ENCODE measurements at regions not wholly inside any gene's neighbourhood (a gene's known extent, or its start where the extent isn't known, plus 50 kb on each side); places are given as distances from the start of the nearest gene placed in this dataset.

DNA sequence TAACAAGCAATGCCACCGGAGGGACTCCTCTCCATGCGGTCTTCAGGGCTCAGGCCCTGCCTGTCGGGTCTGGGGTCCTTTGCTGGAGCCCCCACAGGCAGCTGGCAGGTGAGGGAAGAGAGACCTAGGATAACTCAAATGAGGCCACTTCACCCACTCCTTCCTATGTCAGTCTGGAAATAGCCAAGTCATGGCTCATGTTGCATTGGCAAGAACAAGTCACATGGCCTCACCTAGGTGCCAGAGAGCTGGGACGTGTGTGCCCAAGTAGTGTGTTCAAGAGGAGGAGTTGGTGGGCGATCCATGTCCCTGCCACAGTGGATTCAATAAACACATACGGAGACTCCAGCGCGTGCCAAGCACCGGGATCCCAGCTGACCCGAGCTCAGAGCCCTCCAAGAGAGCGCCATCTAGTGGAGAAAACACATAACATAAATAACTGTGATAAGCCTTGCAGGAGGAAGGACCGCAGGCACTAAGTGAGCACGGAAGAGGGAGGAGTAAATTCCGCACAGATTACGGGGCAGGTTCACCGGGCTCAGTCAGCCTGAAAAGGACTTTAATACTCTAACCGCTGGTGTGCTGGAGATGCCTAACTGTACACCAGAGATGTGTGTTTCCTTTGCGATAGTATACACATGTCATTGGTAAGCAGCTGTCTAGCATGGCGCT lies 580.8 kb downstream of the CCDC171 start:
- peak; percentile 47 for DNase-seq (ENCODE audit: low spot score)

DNA sequence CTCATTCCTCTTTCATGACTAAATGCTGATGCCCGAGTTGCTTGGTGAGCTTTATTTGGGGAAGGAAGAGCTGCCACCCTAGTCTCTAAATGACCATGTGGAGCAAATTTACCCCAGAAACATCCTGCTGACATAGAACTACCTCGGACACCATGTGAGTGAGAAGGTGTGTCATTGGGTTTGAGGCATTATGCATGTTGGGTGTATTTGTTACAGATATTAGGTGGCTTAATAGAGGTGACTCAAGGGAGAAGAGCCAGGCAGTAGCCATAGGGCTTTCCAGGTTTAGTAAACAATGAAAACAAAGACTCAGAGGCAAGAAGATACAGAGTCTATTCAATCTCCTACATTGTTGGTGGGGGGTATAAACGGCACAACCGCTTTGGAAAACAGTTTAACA lies 581.5 kb downstream of the CCDC171 start:
- DNase-seq (ENCODE audit: low spot score) = no peak

DNA sequence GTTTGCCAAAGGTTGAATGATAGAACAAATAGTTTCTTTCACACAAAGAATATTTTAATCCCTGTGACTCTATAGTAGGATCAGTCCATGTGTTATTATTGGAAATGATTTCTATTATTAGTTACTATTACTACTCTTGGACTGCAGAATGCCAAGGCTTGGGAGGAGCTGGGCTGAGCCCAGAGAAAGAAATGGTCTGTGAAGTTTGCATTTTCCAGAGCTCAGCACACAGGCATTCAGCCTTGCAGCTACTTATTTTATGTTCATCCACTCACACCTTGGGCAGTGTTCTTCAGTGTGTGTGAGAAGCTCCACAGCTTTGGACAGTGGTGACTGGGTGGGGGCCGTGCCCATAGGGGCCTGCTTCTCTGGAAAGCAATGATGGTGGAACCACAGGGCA lies 583.1 kb downstream of the CCDC171 start:
- DNase-seq (ENCODE audit: low spot score) = no peak

DNA sequence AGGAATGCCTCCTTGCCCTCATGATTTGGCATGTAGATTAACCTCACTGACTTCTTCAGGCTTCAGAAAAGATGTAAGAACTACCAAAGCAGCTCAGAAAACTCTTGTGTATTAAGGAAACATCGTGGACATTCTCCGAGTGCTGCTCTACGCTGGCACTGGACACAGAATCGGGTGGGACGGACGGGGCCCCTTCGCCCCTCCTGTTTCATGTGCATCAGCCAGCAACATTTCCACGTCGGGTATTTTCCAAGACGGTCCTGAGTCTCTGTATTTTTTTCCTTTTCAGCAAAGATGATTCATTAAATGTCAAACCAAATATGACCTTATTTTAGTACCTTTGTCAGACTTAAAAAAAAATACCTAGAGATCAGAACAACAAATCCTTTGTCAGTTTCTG lies 583.6 kb downstream of the CCDC171 start:
- DNase-seq (ENCODE audit: low spot score) = no peak

DNA sequence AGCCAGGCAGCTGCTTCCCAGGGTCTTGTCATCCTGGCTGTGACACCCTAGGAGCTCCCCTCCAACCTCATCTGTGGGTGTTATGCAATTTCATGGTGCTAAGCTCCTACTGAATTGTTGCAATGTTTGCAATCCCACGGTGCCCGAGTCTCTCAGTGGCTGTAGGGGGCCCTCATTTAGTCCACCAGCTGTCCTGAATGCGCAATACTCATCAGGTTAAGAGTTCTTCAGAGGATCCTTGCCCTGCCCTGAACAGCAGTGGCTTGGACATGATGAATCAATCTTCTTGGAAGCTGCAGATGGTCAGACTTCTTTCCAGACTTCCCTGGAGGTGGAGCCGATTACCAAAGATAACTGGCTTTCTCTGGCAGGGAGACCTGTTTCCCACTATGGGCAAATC lies 584.1 kb downstream of the CCDC171 start:
- DNase-seq (ENCODE audit: low spot score) = no peak

DNA sequence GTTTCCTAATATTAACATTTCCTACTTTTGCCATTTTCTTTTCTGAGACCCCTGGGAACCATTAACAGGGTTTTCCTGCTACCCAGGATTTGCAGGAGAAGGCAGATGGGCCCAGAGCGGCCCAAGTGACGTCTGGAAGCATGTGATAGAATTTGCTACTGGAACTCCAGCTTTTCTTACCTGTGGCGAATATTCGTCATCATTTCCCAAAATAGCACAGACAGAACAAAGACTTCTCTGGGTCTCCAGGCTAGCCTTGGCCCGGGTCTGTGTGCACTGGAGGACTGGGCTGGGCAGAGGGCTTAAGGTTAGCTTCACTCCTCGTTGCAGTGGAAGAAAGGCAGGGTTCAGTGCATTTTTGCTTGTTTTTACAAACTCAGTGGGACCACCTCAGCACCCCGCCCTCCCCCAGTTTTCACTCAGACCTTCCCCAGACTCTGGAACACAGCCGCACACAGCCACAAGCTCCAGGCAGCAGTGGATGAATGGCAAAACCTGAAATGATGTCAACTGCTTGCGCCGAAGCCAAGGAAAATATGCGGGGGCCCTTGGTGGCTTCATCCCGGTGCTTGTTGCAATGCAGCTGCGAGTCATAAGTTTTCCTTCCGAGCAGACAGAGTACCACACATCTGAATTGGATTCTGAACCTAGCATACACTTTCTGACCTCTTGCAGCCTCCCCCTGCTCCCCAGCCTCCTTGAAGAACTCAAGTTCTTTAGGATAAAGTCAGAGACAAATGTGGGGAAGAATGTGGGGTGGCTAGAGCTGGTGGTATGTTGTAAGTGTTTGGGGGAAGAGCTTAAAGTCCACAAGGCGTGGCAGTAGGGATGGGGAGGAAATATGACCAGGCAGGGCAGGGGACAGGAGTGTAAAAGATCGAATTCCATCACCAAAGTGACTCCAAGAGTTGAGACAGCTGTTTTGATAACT lies 586.0 kb downstream of the CCDC171 start:
- no peak for DNase-seq (ENCODE audit: low spot score)

DNA sequence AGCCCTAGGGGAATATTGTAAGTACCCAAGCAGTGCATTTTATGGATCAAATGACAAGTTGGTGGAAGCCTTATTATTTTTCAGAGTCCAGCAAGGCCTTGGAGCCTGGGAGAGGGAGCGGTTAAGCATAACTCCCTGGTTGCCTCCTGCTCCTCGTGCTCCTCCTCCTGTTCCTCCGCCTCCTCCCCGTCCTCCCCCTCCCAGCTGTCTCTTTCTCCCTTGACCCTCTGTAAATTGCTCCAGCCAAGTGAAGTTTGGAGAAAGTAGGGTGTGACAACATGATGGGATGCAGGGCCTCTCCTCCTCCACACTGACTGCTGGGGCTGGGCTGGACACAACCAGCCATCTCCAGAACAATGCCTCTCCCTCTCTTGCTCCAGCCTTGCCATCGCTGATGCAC lies 586.9 kb downstream of the CCDC171 start:
- no peak for DNase-seq (ENCODE audit: low spot score)

DNA sequence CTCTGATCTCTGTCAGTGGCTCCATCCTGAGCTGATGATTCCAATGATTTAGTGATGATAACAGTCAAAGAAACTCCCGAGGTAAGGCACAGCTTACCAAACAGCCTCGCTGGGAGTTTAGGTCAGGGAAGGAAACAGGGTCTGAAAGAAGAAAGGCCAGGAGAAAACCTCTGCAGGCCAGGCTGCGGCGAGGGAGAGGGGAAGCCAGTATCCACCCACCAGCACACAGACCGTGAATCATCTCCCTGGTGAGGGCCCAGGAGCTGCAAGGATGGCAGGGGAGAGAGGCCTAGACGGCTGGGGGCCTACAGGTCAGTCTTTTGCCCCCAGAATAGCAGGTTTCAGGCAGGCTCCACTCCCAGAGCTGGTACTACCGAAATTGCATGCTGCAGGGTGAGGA lies 590.5 kb downstream of the CCDC171 start:
- DNase-seq (ENCODE audit: low spot score) = no peak

DNA sequence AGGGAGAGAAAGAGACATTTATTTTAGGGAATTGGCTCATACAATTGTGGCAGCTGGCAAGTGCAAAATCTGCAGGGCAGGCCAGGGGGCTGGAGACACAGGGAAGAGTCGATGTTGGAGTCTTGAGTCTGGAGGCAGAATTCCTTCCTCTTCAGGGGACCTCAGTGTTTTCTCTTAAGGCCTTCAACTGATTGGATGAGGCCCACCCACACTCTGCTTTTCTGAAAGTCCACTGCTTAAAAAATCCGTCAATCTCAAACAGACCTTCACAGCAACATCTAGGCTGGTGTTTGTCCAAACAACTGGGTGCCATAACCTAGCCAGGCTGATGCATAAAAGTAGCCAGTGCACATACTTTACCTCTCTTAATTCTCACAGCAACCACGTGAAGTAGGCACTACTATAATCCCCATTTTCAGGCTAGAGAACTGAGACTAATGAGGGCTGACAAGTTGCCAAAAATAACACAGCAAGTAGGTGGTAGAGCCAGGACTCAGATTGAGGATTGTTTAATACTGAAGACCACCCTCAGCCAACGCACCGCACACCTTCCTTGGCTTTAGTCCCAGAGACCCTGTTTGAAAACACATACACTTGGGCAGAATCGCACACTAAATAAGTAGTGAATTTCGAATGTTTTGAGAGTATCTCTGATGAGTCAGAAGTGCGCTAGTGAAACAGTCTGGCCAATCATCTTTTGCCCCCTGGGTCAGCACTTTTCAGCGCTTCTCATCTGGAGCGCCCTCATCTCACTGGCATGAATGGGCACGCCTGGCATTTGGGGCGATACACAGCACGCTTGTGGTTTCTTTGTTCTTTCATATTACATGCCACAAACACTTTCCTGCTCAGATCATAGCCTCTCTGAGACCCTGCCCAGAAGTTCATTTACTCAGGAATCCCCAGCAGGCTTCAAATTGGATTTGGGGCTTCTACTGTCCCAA lies 591.4 kb downstream of the CCDC171 start:
- DNase-seq (ENCODE audit: low spot score) = no peak

DNA sequence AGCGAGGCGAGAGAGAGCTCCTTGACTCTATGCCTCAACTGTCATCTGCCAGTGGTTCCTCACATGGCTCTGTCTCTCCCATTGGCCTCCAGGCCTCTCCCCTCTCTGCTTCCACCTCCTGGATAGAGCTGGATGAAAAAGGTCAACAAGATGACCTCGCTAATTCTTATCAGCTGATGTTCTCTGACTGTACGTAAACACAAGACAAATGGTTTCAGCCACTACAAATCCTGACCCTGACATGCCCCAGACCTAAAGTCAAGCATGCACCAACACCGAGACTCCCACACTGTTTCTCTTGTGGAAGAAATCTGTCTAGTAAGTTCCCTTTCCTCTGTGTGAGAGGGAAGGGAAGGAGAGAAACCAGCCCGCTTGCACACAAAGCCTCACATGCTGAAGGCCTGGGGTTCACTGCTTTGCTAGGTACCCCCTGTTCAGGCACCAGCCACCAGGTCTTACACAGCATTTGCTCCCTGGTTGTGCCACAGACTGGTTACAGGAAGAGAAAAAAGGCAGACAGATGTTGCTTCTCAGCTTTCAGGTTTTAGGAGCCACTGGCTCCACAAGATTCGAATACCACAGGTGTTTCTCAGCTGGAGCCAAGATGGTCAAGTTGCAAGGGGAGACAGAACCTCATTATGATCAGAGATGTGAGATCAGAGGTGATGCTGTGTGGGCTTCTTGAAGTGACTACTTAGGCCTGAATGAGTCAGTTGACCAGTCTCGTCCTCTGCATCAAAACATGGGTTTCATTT lies 592.5 kb downstream of the CCDC171 start:
- DNase-seq (ENCODE audit: low spot score) = no peak

DNA sequence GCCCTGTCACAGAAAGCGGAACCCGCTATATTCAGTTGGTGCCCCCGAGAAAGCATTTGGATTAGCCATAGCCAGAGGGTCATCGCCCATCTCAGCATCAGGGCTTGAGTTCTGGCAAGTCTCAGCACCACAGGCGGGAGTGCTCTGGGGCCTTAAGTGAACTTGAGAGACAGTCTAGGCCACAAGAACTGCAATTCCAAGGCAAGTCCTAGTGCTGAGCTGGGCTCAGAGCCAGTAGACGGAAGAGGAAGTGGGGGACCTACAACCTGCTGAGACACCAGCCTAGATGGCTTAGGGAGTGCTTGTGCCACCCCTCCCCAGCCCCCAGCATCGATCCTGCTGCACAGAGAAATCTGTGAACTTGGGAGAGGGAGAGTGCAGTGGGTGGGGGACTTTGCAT lies 594.9 kb downstream of the CCDC171 start:
- no peak for DNase-seq (ENCODE audit: low spot score)

DNA sequence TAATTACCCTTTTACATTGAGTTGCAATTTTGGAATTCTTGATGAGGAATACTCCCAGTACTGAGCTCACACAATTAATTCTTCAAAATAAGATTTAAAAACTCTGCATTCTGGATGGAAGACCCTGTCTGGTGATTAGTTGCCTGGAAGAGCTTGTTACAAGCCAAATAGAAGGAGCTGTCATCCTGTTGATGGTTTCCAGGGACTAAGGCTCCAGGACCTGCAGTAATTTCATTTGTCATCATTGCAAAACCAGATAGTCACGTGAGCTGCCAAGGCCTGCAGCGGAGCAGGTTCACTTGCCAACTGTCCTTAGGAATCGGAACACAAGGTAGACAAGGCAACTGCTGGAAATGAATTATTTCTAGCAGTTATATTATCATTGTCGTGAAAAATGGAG lies 597.7 kb downstream of the CCDC171 start:
- no peak for DNase-seq (ENCODE audit: low spot score)

DNA sequence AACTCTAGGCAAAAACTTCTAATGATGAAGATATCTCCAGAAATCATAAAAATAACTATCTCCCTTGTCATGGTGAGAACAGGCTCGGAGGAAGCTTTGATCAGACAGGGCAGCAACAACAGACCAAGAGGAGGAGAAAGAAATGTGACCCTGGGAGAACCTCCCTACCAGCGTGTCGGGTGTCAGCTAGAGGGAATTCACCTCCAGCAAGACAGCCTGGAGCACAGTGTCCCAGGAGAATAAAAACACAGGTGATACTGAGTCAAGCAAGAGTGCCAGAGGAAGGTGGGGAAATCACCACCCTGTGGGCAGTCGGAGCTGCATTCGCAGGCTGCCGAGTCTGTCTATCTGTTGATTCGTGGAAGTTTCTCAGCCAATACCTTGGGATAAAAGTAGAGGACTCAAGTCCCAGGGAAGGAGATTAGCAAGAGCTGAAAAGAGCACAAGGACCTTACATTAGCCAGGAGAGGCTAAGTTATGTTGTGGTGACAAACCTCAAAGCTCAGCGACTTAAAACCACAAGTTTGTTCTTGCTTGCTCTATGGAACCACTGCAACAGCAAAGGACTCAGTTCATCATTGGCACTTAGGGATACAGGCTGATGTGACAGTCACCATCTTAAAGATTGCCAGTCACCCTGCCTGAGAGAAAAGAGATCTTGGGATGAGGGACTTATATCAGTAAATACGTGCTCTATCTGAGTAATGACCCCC lies 598.3 kb downstream of the CCDC171 start:
- DNase-seq (ENCODE audit: low spot score) = no peak

DNA sequence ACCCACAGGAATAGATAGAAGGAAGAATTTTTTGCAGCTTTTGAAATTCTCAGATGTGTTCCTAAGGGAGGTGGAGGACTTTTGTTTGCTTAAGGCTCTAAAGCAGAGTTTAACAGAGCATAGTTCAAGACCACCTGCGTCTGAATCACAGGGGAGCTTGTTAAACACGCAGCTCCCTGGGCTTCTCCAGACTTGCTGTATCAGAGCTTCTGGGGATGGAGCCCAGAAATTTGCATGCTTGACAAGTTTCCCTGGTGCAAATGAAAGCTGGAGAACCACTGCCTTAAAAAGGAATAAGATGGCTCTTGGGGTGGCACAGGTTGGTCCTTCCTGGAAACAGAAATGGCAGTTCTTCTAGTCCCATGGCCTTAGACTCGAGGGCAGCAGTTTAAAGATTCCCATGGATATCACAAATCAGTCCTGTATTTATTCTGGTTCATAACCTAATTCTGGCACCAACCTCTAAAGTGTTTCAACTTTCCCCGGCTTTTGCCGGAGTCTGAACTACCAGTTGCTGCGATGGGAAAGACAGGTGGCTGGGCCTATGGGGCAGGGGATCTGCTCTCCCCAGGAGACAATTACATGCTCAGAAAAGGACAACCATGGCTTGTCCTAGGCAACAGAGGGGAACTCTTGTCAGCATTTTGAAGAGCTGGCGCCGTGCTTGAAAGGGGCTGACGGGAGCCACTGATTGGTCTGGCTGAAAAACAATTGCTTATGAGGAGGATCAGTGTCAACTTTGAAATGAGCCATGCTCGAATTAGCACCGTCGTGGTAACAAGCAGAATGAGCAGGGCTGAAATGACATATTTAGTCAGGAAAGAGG lies 599.6 kb downstream of the CCDC171 start:
- DNase-seq (ENCODE audit: low spot score) = no peak

DNA sequence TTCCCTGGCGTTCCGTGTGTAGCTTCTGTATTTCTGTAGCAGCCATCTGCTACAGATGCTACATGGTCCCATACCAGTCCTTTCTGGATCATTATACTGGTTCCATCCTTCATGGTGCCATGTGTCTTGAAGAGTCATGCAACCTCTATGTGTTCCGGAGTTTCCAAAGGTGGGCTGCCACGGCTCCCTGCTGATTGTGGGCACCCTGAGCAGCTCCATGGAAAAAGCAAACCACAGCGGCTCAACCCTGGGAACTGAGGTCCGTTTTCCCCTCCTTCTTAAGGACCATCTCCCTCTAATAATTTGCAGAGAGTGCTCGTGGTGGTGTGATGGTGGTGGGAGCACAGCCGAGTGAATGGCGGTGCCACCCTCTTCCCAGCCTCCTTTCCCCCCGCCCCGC lies 600.4 kb downstream of the CCDC171 start:
- no peak for DNase-seq (ENCODE audit: low spot score)

DNA sequence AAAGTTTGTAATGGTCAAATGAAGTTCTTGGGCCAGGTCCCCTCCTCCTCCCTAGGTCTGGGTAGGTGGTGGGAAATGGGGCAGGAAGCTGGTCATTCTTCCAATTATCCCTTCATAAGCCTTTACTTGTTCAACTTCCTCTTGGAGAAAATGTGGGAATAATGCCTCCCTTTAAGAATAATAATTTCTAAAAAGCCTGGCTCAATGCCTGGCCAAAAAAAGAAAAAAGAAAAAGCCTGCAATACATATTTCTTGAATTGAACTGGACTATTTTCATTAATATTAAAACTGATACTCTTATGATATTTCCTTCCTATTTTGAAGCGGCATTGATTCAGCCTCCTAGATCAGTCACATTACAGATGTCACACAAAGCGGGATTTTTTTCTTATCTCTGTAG lies 600.9 kb downstream of the CCDC171 start:
- no peak for DNase-seq (ENCODE audit: low spot score)

DNA sequence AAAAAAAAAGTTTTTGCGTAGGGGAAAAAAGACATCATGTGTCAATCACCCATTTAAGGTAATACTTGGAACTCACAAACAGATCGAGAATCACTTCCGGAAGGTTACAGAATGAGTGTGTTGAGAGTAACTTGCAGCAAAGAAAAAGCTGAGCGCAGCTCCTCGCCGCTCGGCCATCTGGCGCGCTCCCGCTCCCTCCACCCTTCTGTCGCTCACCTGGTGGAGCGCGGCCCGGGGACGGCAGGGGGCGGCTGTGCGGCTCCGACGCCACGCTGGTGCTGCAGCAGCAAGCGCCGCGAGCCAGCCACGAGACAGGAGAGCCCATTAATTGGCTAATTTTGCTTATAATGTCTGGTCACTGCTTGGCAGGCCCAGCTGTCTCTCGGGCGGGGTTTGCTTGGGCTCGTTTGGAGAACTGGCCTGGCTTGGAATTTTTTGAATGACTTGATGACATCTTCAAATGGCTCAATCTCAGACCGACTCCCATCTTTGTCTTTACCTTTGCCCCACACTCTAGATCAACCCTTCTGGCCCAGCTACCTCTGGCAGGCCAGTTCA lies 601.8 kb downstream of the CCDC171 start:
- peak; percentile 42 for DNase-seq (ENCODE audit: low spot score)

DNA sequence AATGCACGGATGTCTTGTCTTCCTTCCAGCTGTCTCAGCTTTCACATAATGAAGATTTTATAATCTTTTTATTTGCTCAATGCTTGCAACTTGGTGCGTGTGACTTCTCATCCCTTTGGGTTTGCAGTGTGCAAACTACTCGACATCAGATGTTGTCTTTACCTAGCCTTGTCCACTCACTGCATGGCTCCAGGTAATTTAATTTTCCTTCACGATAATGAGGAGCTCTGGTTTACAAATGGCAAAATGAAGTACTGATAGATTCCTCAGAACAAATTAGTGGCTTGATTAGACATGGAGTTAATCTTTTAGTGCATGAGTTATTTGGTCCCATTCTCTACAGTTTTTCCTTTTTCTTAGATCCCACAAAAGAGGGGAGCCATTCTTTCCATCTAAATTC lies 603.0 kb downstream of the CCDC171 start:
- no peak for DNase-seq (ENCODE audit: low spot score)

DNA sequence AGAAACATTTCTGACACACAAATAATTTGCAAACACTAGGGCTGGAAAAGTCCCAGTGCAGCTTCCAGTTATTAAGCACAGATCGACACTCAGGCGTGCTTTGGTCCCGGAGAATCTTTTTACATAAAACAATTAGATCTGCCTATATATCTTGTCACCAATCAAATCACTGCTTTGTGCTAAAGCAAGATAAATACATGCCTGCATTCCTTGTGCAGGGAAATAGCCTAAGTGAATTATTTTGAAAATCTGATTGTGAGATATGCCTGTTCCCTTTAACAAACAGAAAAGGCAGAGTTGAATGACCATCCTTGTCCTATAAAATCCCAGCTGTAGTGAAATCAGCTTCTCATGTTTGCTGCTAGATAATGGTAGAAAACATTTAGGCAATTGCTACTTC lies 604.4 kb downstream of the CCDC171 start:
- DNase-seq (ENCODE audit: low spot score) = no peak

DNA sequence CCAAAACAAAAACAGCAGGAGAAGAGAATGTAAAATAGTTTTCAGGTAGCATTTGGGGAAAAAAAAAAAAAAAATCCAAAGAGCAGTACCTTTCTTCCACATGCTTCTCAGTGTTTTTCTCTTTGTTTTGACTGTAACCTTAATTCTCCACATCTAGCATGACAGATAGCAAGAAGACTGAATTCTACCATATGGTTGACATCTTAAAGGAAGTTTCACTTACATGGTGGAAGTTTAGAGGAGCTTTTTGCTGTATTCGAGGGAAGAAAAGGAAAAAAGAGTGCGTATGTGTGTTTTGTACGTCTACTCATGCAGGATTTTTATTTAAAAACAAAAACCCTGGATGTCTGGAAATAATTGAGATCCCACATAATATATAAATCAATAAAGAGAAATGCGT lies 604.8 kb downstream of the CCDC171 start:
- DNase-seq (ENCODE audit: low spot score) = no peak
